ENCODE measurements at regions not wholly inside any gene's neighbourhood (a gene's known extent, or its start where the extent isn't known, plus 50 kb on each side); places are given as distances from the start of the nearest gene placed in this dataset.

DNA sequence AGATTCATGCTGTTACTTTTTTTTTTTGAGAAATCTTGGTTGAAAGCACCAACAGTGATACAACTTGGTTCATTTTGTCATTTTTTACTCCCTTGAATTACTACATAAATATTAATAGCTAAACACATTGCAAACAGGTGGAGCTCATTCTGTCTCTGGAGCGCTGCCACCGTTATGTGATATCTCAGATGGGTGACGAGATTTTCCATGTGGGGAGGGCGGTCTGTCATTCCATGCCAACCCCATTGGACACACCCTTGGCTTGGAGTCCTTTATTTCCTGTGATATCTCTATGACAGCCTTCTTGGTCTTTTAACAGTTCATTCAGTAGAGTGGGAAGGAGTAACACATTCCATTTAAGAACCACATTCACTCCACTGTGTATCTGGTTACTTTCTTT, 794.8 kb downstream of the SATB2 start:
- DNase-seq = no peak
- TF ChIP-seq CTCF (conservative IDR thresholded peaks at IDR 0.05) = no peak
- TF ChIP-seq EZH2 (IDR thresholded peaks at IDR 0.05; ENCODE audit: low read depth) = no peak
- Histone ChIP-seq H3K9me3 (ENCODE audit: insufficient read depth, low read depth) (no peaks in the 10 kb centered on the region; the same call in 1 of the 2 replicates), H3K27ac (no peak overlapping the region), H3K4me2 (no peak overlapping the region), H3K4me1 (replicated peaks; ENCODE audit: insufficient read depth) (no peaks in the 10 kb centered on the region), H4K20me1 (ENCODE audit: insufficient read depth) (no peaks in the 10 kb centered on the region), H2AFZ (no peak overlapping the region), H3K36me3 (ENCODE audit: low read depth) (no peaks in the 10 kb centered on the region), H3K9me2 (ENCODE audit: insufficient read depth) (no peaks in the 10 kb centered on the region), H3K79me2 (ENCODE audit: low read depth) (no peaks in the 10 kb centered on the region), H3K27me3 (ENCODE audit: insufficient read depth, low read depth) (no peaks in the 10 kb centered on the region), H3F3A (ENCODE audit: insufficient read depth, low read depth) (no peaks in the 10 kb centered on the region), H3K4me3 (no peak overlapping the region)
- ChIA-PET CTCF (interaction anchor here (0.6 kb wide), 1 partner anchor 926 kb away, joined by 5 read pairs; no protein-coding TSS in a partner anchor), POLR2A (ENCODE audit: unreplicated experiment) (no interaction called here)
- BruUV-seq (replicated peaks) = no TSS peak
- intact Hi-C loops (cut with micrococcal nuclease; ENCODE audit: unreplicated experiment) = no loop called here

GRCh38 chr2:198660501-198660900, 797.2 kb downstream of the SATB2 start:
- Histone ChIP-seq H4K20me1 (ENCODE audit: insufficient read depth) (no peaks in the 10 kb centered on the region), H3K4me1 (replicated peaks; ENCODE audit: insufficient read depth) (no peaks in the 10 kb centered on the region), H3K4me2 (no peak overlapping the region), H3K4me3 (no peak overlapping the region), H3K27me3 (ENCODE audit: insufficient read depth, low read depth) (no peaks in the 10 kb centered on the region), H3F3A (ENCODE audit: insufficient read depth, low read depth) (no peaks in the 10 kb centered on the region), H3K9me2 (ENCODE audit: insufficient read depth) (no peaks in the 10 kb centered on the region), H3K9me3 (ENCODE audit: insufficient read depth, low read depth) (no peaks in the 10 kb centered on the region), H3K36me3 (ENCODE audit: low read depth) (no peaks in the 10 kb centered on the region), H2AFZ (no peak overlapping the region), H3K27ac (no peak overlapping the region), H3K79me2 (ENCODE audit: low read depth) (no peaks in the 10 kb centered on the region)
- ChIA-PET POLR2A (ENCODE audit: unreplicated experiment) (no interaction called here), CTCF (no interaction called here)
- intact Hi-C loops (cut with micrococcal nuclease; ENCODE audit: unreplicated experiment) = no loop called here
- TF ChIP-seq EZH2 (IDR thresholded peaks at IDR 0.05; ENCODE audit: low read depth) = no peak
- no peak for TF ChIP-seq CTCF (conservative IDR thresholded peaks at IDR 0.05)
- no peak for DNase-seq
- BruUV-seq (replicated peaks) = no TSS peak

DNA sequence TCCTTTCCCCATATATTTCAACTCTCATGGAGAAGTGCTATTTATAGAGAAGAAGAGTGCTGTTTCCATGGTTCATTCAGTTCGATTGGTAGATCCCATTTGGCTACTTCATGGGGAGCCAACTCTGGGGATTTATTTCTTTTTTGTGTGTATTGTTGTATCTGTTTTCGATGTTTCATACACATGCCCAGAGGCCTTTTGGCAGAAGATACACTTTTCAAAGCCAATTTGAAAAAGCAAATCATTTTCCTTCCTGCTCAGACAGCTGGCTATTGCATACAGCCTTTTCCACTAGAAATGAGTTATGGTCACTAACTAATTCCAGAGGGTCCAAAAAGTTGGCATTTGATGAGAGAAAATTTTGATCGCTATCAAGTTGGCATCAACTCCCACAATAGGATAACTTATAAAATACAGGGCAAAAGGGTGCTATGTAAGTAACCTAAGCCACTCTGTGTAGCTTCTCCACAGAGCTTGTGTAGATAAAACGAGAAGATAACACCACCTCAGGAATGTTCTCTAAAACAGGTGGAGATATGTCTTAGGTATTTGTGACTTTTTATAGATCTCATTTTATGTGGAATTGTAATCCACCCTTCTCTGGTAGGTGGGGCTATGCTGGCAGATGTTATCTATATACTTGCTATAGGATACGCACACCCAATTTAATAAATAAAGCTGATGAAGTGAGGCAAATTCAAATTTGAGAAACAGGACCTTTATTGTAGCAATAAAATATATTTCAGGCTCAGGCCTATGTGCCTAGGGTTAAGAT, 798.5 kb downstream of the SATB2 start:
- intact Hi-C loops (cut with micrococcal nuclease; ENCODE audit: unreplicated experiment) = loop anchor here (5.0 kb wide), 1 partner anchor 828 kb away; no protein-coding TSS in a partner anchor
- CTCF ChIA-PET = no interaction called here
- no peak for TF ChIP-seq EZH2 (IDR thresholded peaks at IDR 0.05; ENCODE audit: low read depth)
- Histone ChIP-seq H4K20me1 (ENCODE audit: insufficient read depth) (no peaks in the 10 kb centered on the region), H3K4me1 (replicated peaks; ENCODE audit: insufficient read depth) (no peaks in the 10 kb centered on the region), H3K27me3 (ENCODE audit: insufficient read depth, low read depth) (no peaks in the 10 kb centered on the region), H3K9me3 (ENCODE audit: insufficient read depth, low read depth) (no peaks in the 10 kb centered on the region), H3K4me2 (no peak overlapping the region), H3K79me2 (ENCODE audit: low read depth) (no peaks in the 10 kb centered on the region), H3K36me3 (ENCODE audit: low read depth) (no peaks in the 10 kb centered on the region), H3K9me2 (ENCODE audit: insufficient read depth) (no peaks in the 10 kb centered on the region), H3K4me3 (no peak overlapping the region), H3K27ac (no peak overlapping the region), H3F3A (ENCODE audit: insufficient read depth, low read depth) (no peaks in the 10 kb centered on the region), H2AFZ (no peak overlapping the region)
- POLR2A ChIA-PET (ENCODE audit: unreplicated experiment) = interaction anchor here (0.7 kb wide), 1 partner anchor 828 kb away, joined by 8 read pairs; no protein-coding TSS in a partner anchor
- no TSS peak for BruUV-seq (replicated peaks)
- no peak for DNase-seq

Data from PC-9 (cell line).